ENCODE measurements at regions not wholly inside any gene's neighbourhood (a gene's known extent, or its start where the extent isn't known, plus 50 kb on each side); places are given as distances from the start of the nearest gene placed in this dataset.

- ChIA-PET SMC1A (ENCODE audit: uncharacterized antibody, unreplicated experiment) (interaction anchor here (0.6 to 5.7 kb wide), 22 partner anchors 9 to 944 kb away, joined by 3 to 57 read pairs (median 6); no protein-coding TSS in a partner anchor), POLR2A (interaction anchor here (1.1 to 4.0 kb wide), 4 partner anchors 8 to 96 kb away, joined by 3 to 22 read pairs (median 6); no protein-coding TSS in a partner anchor), RAD21 (ENCODE audit: unreplicated experiment) (interaction anchor here (0.6 to 4.4 kb wide), 8 partner anchors 8 to 291 kb away, joined by 3 to 53 read pairs (median 14); no protein-coding TSS in a partner anchor), CTCF (interaction anchor here (0.7 to 3.1 kb wide), 10 partner anchors 9 to 254 kb away, joined by 3 to 40 read pairs (median 6); no protein-coding TSS in a partner anchor)
- intact Hi-C loops (cut with micrococcal nuclease; ENCODE audit: unreplicated experiment) (loop anchor here (1.0 to 5.0 kb wide), 3 partner anchors 9 to 97 kb away; no protein-coding TSS in a partner anchor), in situ Hi-C loops (cut with MboI) (no loop called here)
- Histone ChIP-seq H3K27ac (ENCODE audit: control insufficient read depth, insufficient read depth) (no peak overlapping the region), H3K27me3 (replicated peaks in 1 of 2; ENCODE audit: control insufficient read depth in 2 of 2, insufficient read depth in 2 of 2, low read length in 1 of 2) (0 out of 4 replicates have a peak, but pooled peaks cover 0 to 2% of the 10 kb centered on the region in 2 experiments), H3K4me3 (no peak overlapping the region), H3K9ac (ENCODE audit: control insufficient read depth, insufficient read depth, low read length) (no peak overlapping the region), H4K20me1 (ENCODE audit: control insufficient read depth, insufficient read depth) (no peaks in the 10 kb centered on the region), H2AFZ (ENCODE audit: control insufficient read depth, low read depth, low read length) (no peak overlapping the region), H3K79me2 (ENCODE audit: control insufficient read depth, insufficient read depth, low read length) (no peaks in the 10 kb centered on the region), H3K36me3 (ENCODE audit: control insufficient read depth in 2 of 2, insufficient read depth in 2 of 2, low read length in 1 of 2) (no peaks in the 10 kb centered on the region), H3K9me3 (replicated peaks; ENCODE audit: control insufficient read depth, insufficient read depth, low read length) (no peaks in the 10 kb centered on the region; the same call in 2 of the 3 replicates), H3K4me2 (ENCODE audit: control insufficient read depth, insufficient read depth) (no peak overlapping the region; the same call in 1 of the 2 replicates), H3K4me1 (ENCODE audit: control insufficient read depth, insufficient read depth, low read length) (peaks cover 15% of the 10 kb centered on the region)
- ATAC-seq (no peak; the same call in 2 of the 3 replicates), FAIRE-seq (no peak), DNase-seq (ENCODE audit: low read depth, low spot score) (no peak)
- TF ChIP-seq NFIC (IDR thresholded peaks at IDR 0.05; ENCODE audit: low read depth, low read length) (no peak), RFX5 (IDR thresholded peaks at IDR 0.05; ENCODE audit: low read depth, low read length) (no peak), RAD51 (IDR thresholded peaks at IDR 0.05) (no peak), CHD2 (IDR thresholded peaks at IDR 0.05; ENCODE audit: borderline replicate concordance, low read depth, low read length) (no peak), ZNF207 (IDR thresholded peaks at IDR 0.05; ENCODE audit: borderline replicate concordance) (no peak), TARDBP (IDR thresholded peaks at IDR 0.05; ENCODE audit: borderline replicate concordance) (no peak), POLR2A (IDR thresholded peaks at IDR 0.05; ENCODE audit: low read depth, low read length) (no peak), HDAC2 (IDR thresholded peaks at IDR 0.05) (no peak), BMI1 (IDR thresholded peaks at IDR 0.05; ENCODE audit: borderline replicate concordance) (no peak), GATAD2B (conservative IDR thresholded peaks at IDR 0.05; ENCODE audit: low read depth) (no peak), NR2F1 (conservative IDR thresholded peaks at IDR 0.05) (no peak), JUND (IDR thresholded peaks at IDR 0.05; ENCODE audit: low read depth, low read length) (no peak), FOXK2 (IDR thresholded peaks at IDR 0.05) (no peak)
- 57% methylated on average over 7 of the region's 7 CpGs for WGBS (ENCODE audit: insufficient coverage, insufficient replicate concordance, low lambda C conversion rate, missing lambda C conversion rate)
- no TSS peak for BruUV-seq (replicated peaks)
Observed at GRCh38 chr1:221165839-221166500, 286.7 kb downstream of the HLX start.
